A673 (cell line): ENCODE measurements at regions not wholly inside any gene's neighbourhood (a gene's known extent, or its start where the extent isn't known, plus 50 kb on each side); places are given as distances from the start of the nearest gene placed in this dataset.

Experiments
- BruUV-seq: library from RNA; stranded (reverse); fragments of 400-500 nt; replicated peaks from 2 replicates; lab custom pipeline; 2021; lab: Mats Ljungman, UMichigan
- CTCF ChIA-PET: fragments of 300-600 bp; sonication (Branson Sonifier 250); formaldehyde crosslinking; loops from one replicate; lab custom pipeline; 2022; ENCODE audit warnings: antibody characterized with exemption; lab: Charles Lee
- POLR2A ChIA-PET: fragments of 300-600 bp; sonication (Branson Sonifier 250); formaldehyde crosslinking; loops from one replicate; lab custom pipeline; 2022; ENCODE audit warnings: antibody characterized with exemption; ENCODE audit not compliant: low non-redundant PET; lab: Charles Lee
- DNase-seq: peaks from one replicate; pipeline ENCODE4 v3.0.0-alpha.2; 2015; ENCODE audit warnings: low spot score
- H3K27ac ChIP-seq: fragments of 200-600 bp; sonication (generic); 2 replicates; pipeline ENCODE4 v1.5.1; 2016; ENCODE audit warnings: mixed run types, low read depth, mild to moderate bottlenecking, mixed read lengths, antibody characterized with exemption, low read length; ENCODE audit not compliant: poor library complexity, severe bottlenecking
- H3K27me3 ChIP-seq: fragments of 200-600 bp; sonication (generic); replicated peaks from 2 replicates; pipeline ENCODE4 v1.6.1; 2017; ENCODE audit warnings: mixed run types, low read depth, mild to moderate bottlenecking, mixed read lengths, antibody characterized with exemption, low read length; ENCODE audit not compliant: insufficient read depth, poor library complexity
- H3K36me3 ChIP-seq: fragments of 200-600 bp; sonication (generic); 2 replicates; pipeline ENCODE4 v1.6.1; 2016; ENCODE audit warnings: mixed run types, mild to moderate bottlenecking, mixed read lengths, antibody characterized with exemption, low read length; ENCODE audit not compliant: insufficient read depth, poor library complexity, severe bottlenecking
- H3K4me1 ChIP-seq: fragments of 200-600 bp; sonication (generic); 2 replicates; pipeline ENCODE4 v1.6.1; 2017; ENCODE audit warnings: mixed run types, mild to moderate bottlenecking, mixed read lengths, antibody characterized with exemption, low read length; ENCODE audit not compliant: insufficient read depth, poor library complexity, severe bottlenecking
- H3K4me3 ChIP-seq: fragments of 200-600 bp; sonication (generic); 2 replicates; pipeline ENCODE4 v1.5.1; 2016; ENCODE audit warnings: low read depth, mixed run types, mild to moderate bottlenecking, mixed read lengths, low read length; ENCODE audit not compliant: poor library complexity, severe bottlenecking
- H3K9me3 ChIP-seq: fragments of 200-600 bp; sonication (generic); 2 replicates; pipeline ENCODE4 v1.6.1; 2016; ENCODE audit warnings: mixed run types, low read depth, mild to moderate bottlenecking, mixed read lengths, antibody characterized with exemption, low read length; ENCODE audit not compliant: poor library complexity, severe bottlenecking
- CTCF ChIP-seq: fragments of 300-800, 200-600 bp; sonication (generic); conservative IDR thresholded peaks from 2 replicates; pipeline ENCODE4 v1.5.1; 2017; ENCODE audit warnings: low read depth, mild to moderate bottlenecking, antibody characterized with exemption, low read length, moderate library complexity, mixed read lengths
- EZH2 ChIP-seq: fragments of 200-600 bp; sonication (generic); IDR thresholded peaks from 2 replicates; pipeline ENCODE4 v1.6.1; 2017; ENCODE audit warnings: borderline replicate concordance, low read depth, mild to moderate bottlenecking, mixed read lengths, antibody characterized with exemption, low read length; ENCODE audit not compliant: poor library complexity, severe bottlenecking
- intact Hi-C: fragments of 100-400 bp; cut with micrococcal nuclease; formaldehyde crosslinking; loops from one replicate; pipeline ENCODE4 v1.10.0; 2022; ENCODE audit not compliant: unreplicated experiment

- no peak for DNase-seq
- CTCF ChIA-PET: no interaction called here
- BruUV-seq: no TSS peak
- POLR2A ChIA-PET: no interaction called here
- intact Hi-C loops: loop anchor here (10.0 kb wide), 1 partner anchor 416 kb away; no protein-coding TSS in a partner anchor
- no peaks in the 10 kb centered on the region for H3K9me3 ChIP-seq
- no peak overlapping the region for H3K27ac ChIP-seq
- peaks cover 9% of the 10 kb centered on the region for H3K4me1 ChIP-seq
- no peak for TF ChIP-seq EZH2
- H3K4me3 ChIP-seq: no peak overlapping the region
- H3K36me3 ChIP-seq: no peaks in the 10 kb centered on the region
- no peaks in the 10 kb centered on the region for H3K27me3 ChIP-seq
Observed at GRCh38 chr4:74878323-74878722, 54.6 kb upstream of the PARM1 start.

GRCh38 chr4:74875451-74875850 lies 57.5 kb upstream of the PARM1 start:
- no peaks in the 10 kb centered on the region for H3K27me3 ChIP-seq
- H3K27ac ChIP-seq: no peak overlapping the region
- H3K36me3 ChIP-seq: no peaks in the 10 kb centered on the region
- ChIA-PET CTCF (interaction anchor here (0.6 to 1.1 kb wide), 2 partner anchors 18 to 385 kb away, joined by 3 to 5 read pairs; no protein-coding TSS in a partner anchor), POLR2A (no interaction called here)
- BruUV-seq: no TSS peak
- DNase-seq: no peak
- H3K4me3 ChIP-seq: no peak overlapping the region
- H3K4me1 ChIP-seq: peaks cover 15% of the 10 kb centered on the region
- TF ChIP-seq CTCF (no peak), EZH2 (no peak)
- intact Hi-C loops: loop anchor here (2.0 to 10.0 kb wide), 2 partner anchors 57 to 419 kb away; partner anchors contain the start of gene PARM1
- H3K9me3 ChIP-seq: no peaks in the 10 kb centered on the region

GRCh38 chr4:74874753-74875367 lies 58.1 kb upstream of the PARM1 start:
- no peak overlapping the region for H3K27ac ChIP-seq
- H3K9me3 ChIP-seq: no peaks in the 10 kb centered on the region
- no TSS peak for BruUV-seq
- CTCF ChIA-PET: interaction anchor here (0.6 to 1.1 kb wide), 3 partner anchors 18 to 386 kb away, joined by 3 to 15 read pairs (median 5); no protein-coding TSS in a partner anchor
- H3K4me1 ChIP-seq: peaks cover 15% of the 10 kb centered on the region
- DNase-seq: peak; percentile 76
- H3K27me3 ChIP-seq: no peaks in the 10 kb centered on the region
- H3K36me3 ChIP-seq: no peaks in the 10 kb centered on the region
- H3K4me3 ChIP-seq: no peak overlapping the region
- TF ChIP-seq EZH2 (no peak), CTCF (peak; percentile 70)
- POLR2A ChIA-PET: no interaction called here
- intact Hi-C loops: loop anchor here (2.0 to 10.0 kb wide), 2 partner anchors 58 to 420 kb away; partner anchors contain the start of gene PARM1
